WTC11 (cell line): ENCODE measurements at regions not wholly inside any gene's neighbourhood (a gene's known extent, or its start where the extent isn't known, plus 50 kb on each side); places are given as distances from the start of the nearest gene placed in this dataset.
"Not testable (repeated sequence)": the region's sequence is repeated elsewhere in the genome, so short reads cannot be mapped to it uniquely, and the experiment has no call there.

Experiments used
- ATAC-seq: fragments of 200-7000 bp; cut with Tn5 transposase; 2 replicates; pipeline ENCODE4 v1.10.0; 2021; ENCODE audit warnings: mild to moderate bottlenecking, moderate library complexity
- CTCF ChIA-PET: fragments of 300-600 bp; sonication (Branson Sonifier 250); formaldehyde crosslinking; loops from one replicate; lab custom pipeline; 2021; ENCODE audit warnings: antibody characterized with exemption; lab: Charles Lee
- POLR2A ChIA-PET: fragments of 350-600 bp; sonication (Branson Sonifier 250); formaldehyde crosslinking; loops from one replicate; lab custom pipeline; 2021; ENCODE audit warnings: antibody characterized with exemption; lab: Charles Lee
- DNase-seq: peaks from one replicate; pipeline ENCODE4 v3.0.0; 2021; ENCODE audit warnings: low spot score
- H3K27ac Mint-ChIP-seq: 2 replicates; pipeline ENCODE4 v1.8.0; 2021; ENCODE audit warnings: mixed read lengths
- H3K27me3 Mint-ChIP-seq: 2 replicates; pipeline ENCODE4 v1.8.0; 2021; ENCODE audit warnings: low read depth, mild to moderate bottlenecking, moderate library complexity, mixed read lengths
- H3K36me3 Mint-ChIP-seq: 2 replicates; pipeline ENCODE4 v1.8.0; 2021; ENCODE audit warnings: mixed read lengths
- H3K4me1 Mint-ChIP-seq: 2 replicates; pipeline ENCODE4 v1.8.0; 2022; ENCODE audit warnings: mixed read lengths
- H3K4me3 Mint-ChIP-seq: 2 replicates; pipeline ENCODE4 v1.8.0; 2021; ENCODE audit warnings: mild to moderate bottlenecking, moderate library complexity, mixed read lengths
- H3K9me3 Mint-ChIP-seq: 2 replicates; pipeline ENCODE4 v1.8.0; 2021; ENCODE audit warnings: mixed read lengths
- ATF6 ChIP-seq: sonication (generic); formaldehyde crosslinking; IDR thresholded peaks from 2 replicates; pipeline ENCODE4 v1.8.1; 2023; ENCODE audit warnings: mild to moderate bottlenecking, missing genetic modification reagents
- CREB1 ChIP-seq: sonication (generic); formaldehyde crosslinking; IDR thresholded peaks from 2 replicates; pipeline ENCODE4 v1.8.0; 2023; ENCODE audit warnings: mild to moderate bottlenecking, missing genetic modification reagents
- CTCF ChIP-seq: fragments of 200-600 bp; IDR thresholded peaks from 2 replicates; pipeline ENCODE4 v1.8.0; 2022; ENCODE audit warnings: antibody characterized with exemption
- EMX1 ChIP-seq: fragments of 250-450 bp; sonication (Bioruptor Pico); IDR thresholded peaks from 2 replicates; pipeline ENCODE4 v1.8.0; 2021; ENCODE audit warnings: mild to moderate bottlenecking
- FOXJ3 ChIP-seq: sonication (generic); formaldehyde crosslinking; IDR thresholded peaks from 2 replicates; pipeline ENCODE4 v1.9.0; 2021; ENCODE audit warnings: missing genetic modification reagents, mild to moderate bottlenecking, borderline replicate concordance
- FOXP4 ChIP-seq: sonication (generic); formaldehyde crosslinking; IDR thresholded peaks from 2 replicates; pipeline ENCODE4 v1.8.0; 2022; ENCODE audit warnings: mild to moderate bottlenecking, missing genetic modification reagents
- IRF2 ChIP-seq: sonication (generic); formaldehyde crosslinking; IDR thresholded peaks from 2 replicates; pipeline ENCODE4 v1.8.0; 2022; ENCODE audit warnings: low read depth, missing genetic modification reagents, borderline replicate concordance
- JUN ChIP-seq: sonication (generic); formaldehyde crosslinking; IDR thresholded peaks from 2 replicates; pipeline ENCODE4 v1.8.0; 2023; ENCODE audit warnings: mild to moderate bottlenecking, missing genetic modification reagents
- KAT7 ChIP-seq: sonication (generic); formaldehyde crosslinking; IDR thresholded peaks from 2 replicates; pipeline ENCODE4 v1.8.1; 2023; ENCODE audit warnings: missing genetic modification reagents, mild to moderate bottlenecking, borderline replicate concordance
- MAX ChIP-seq: sonication (generic); formaldehyde crosslinking; IDR thresholded peaks from 2 replicates; pipeline ENCODE4 v1.8.0; 2022; ENCODE audit warnings: mild to moderate bottlenecking, missing genetic modification reagents
- MXD4 ChIP-seq: fragments of 250-450 bp; sonication (Bioruptor Pico); IDR thresholded peaks from 2 replicates; pipeline ENCODE4 v1.8.0; 2021; ENCODE audit warnings: mild to moderate bottlenecking, moderate library complexity, borderline replicate concordance
- NFATC4 ChIP-seq: fragments of 250-450 bp; sonication (Bioruptor Pico); IDR thresholded peaks from 2 replicates; pipeline ENCODE4 v1.9.0; 2021; ENCODE audit warnings: mild to moderate bottlenecking
- PREB ChIP-seq: sonication (generic); formaldehyde crosslinking; IDR thresholded peaks from 2 replicates; pipeline ENCODE4 v1.8.1; 2022; ENCODE audit warnings: mild to moderate bottlenecking, missing genetic modification reagents, moderate library complexity, borderline replicate concordance
- PRRX2 ChIP-seq: fragments of 250-450 bp; sonication (Bioruptor Pico); IDR thresholded peaks from 2 replicates; pipeline ENCODE4 v1.8.0; 2021; ENCODE audit warnings: mild to moderate bottlenecking
- RELA ChIP-seq: sonication (generic); formaldehyde crosslinking; IDR thresholded peaks from 2 replicates; pipeline ENCODE4 v1.8.1; 2022; ENCODE audit warnings: missing genetic modification reagents, mild to moderate bottlenecking, borderline replicate concordance
- RORB ChIP-seq: fragments of 250-450 bp; sonication (Bioruptor Pico); IDR thresholded peaks from 2 replicates; pipeline ENCODE4 v1.9.0; 2021; ENCODE audit warnings: mild to moderate bottlenecking
- SMAD4 ChIP-seq: sonication (generic); formaldehyde crosslinking; IDR thresholded peaks from 2 replicates; pipeline ENCODE4 v1.8.0; 2022; ENCODE audit warnings: mild to moderate bottlenecking, missing genetic modification reagents
- SOX15 ChIP-seq: fragments of 250-450 bp; sonication (Bioruptor Pico); IDR thresholded peaks from 2 replicates; pipeline ENCODE4 v1.9.0; 2021; ENCODE audit warnings: mild to moderate bottlenecking
- TEAD1 ChIP-seq: sonication (generic); formaldehyde crosslinking; IDR thresholded peaks from 2 replicates; pipeline ENCODE4 v1.8.0; 2022; ENCODE audit warnings: mild to moderate bottlenecking, missing genetic modification reagents
- ZNF396 ChIP-seq: fragments of 250-450 bp; sonication (Bioruptor Pico); IDR thresholded peaks from 2 replicates; pipeline ENCODE4 v1.8.0; 2021; ENCODE audit warnings: mild to moderate bottlenecking, moderate library complexity, borderline replicate concordance
- ZNF512 ChIP-seq: sonication (generic); formaldehyde crosslinking; IDR thresholded peaks from 2 replicates; pipeline ENCODE4 v1.8.1; 2022; ENCODE audit warnings: missing genetic modification reagents, borderline replicate concordance

- TF ChIP-seq FOXJ3 (CRISPR knock-in tag) (no peak), CREB1 (CRISPR knock-in tag) (no peak)
Observed at GRCh38 chr2:146709004-146709403, 1135.8 kb upstream of the ACVR2A start (continued).

GRCh38 chr2:146701183-146701582 lies 1143.6 kb upstream of the ACVR2A start:
- Mint-ChIP-seq H3K4me3 (no peak overlapping the region), H3K4me1 (no peaks in the 10 kb centered on the region), H3K27me3 (no peaks in the 10 kb centered on the region), H3K9me3 (peaks cover 57% of the 10 kb centered on the region), H3K27ac (no peak overlapping the region), H3K36me3 (peaks cover 45% of the 10 kb centered on the region)
- DNase-seq = peak; percentile 77
- ChIA-PET CTCF (interaction anchor here (0.6 to 2.0 kb wide), 17 partner anchors 10 to 1749 kb away, joined by 3 to 10 read pairs (median 3); no protein-coding TSS in a partner anchor), POLR2A (no interaction called here)
- peak; percentile 97 for ATAC-seq
- TF ChIP-seq CTCF = peak; percentile 63
- TF ChIP-seq IRF2 = no peak

- H3K27ac Mint-ChIP-seq = 0 out of 2 replicates have a peak overlapping the region, but pooled peaks have one; percentile 27
- ChIA-PET POLR2A (no interaction called here), CTCF (no interaction called here)
- no peak overlapping the region for H3K4me3 Mint-ChIP-seq
- no peaks in the 10 kb centered on the region for H3K27me3 Mint-ChIP-seq
- peaks cover 16% of the 10 kb centered on the region for H3K4me1 Mint-ChIP-seq
- TF ChIP-seq MAX (CRISPR knock-in tag) = no peak
- TF ChIP-seq ZNF396 = no peak
- no peak for TF ChIP-seq MXD4
- TF ChIP-seq KAT7 (CRISPR knock-in tag) = no peak
- no peak for TF ChIP-seq RELA
- no peak for TF ChIP-seq PREB (CRISPR knock-in tag)
- 0 out of 2 replicates have a peak, but pooled peaks have one; percentile 9 for TF ChIP-seq ZNF512
- ATAC-seq = no peak
- peaks cover 35% of the 10 kb centered on the region for H3K9me3 Mint-ChIP-seq
- peaks cover 35% of the 10 kb centered on the region for H3K36me3 Mint-ChIP-seq
- no peak for DNase-seq
Observed at GRCh38 chr2:146697307-146697706, 1147.5 kb upstream of the ACVR2A start.

GRCh38 chr2:146696787-146697186 lies 1148.0 kb upstream of the ACVR2A start:
- H3K27ac Mint-ChIP-seq, DNase-seq, POLR2A ChIA-PET, ATAC-seq, CTCF ChIA-PET, H3K27me3 Mint-ChIP-seq, H3K4me3 Mint-ChIP-seq: not testable (repeated sequence)
- peaks cover 35% of the 10 kb centered on the region for H3K36me3 Mint-ChIP-seq
- H3K9me3 Mint-ChIP-seq = peaks cover 34% of the 10 kb centered on the region
- peaks cover 20% of the 10 kb centered on the region for H3K4me1 Mint-ChIP-seq

- Mint-ChIP-seq H3K4me3 (no peak overlapping the region), H3K27me3 (no peaks in the 10 kb centered on the region), H3K9me3 (peaks cover 14% of the 10 kb centered on the region), H3K4me1 (peaks cover 21% of the 10 kb centered on the region), H3K27ac (no peak overlapping the region), H3K36me3 (peaks cover 10% of the 10 kb centered on the region)
- DNase-seq (no peak), ATAC-seq (no peak)
- ChIA-PET POLR2A (no interaction called here), CTCF (no interaction called here)
- TF ChIP-seq FOXP4 (CRISPR knock-in tag) (no peak), TEAD1 (CRISPR knock-in tag) (no peak), MAX (CRISPR knock-in tag) (no peak), EMX1 (CRISPR knock-in tag) (no peak), RORB (CRISPR knock-in tag) (no peak), NFATC4 (CRISPR knock-in tag) (no peak), SMAD4 (CRISPR knock-in tag) (no peak), ATF6 (no peak), PRRX2 (CRISPR knock-in tag) (no peak), JUN (CRISPR knock-in tag) (no peak), SOX15 (CRISPR knock-in tag) (no peak)
Observed at GRCh38 chr2:146681991-146682390, 1162.8 kb upstream of the ACVR2A start.
